NCI-H748 treated with DMSO at 0.1 percent for 48 hours (cell line): ENCODE measurements at regions not wholly inside any gene's neighbourhood (a gene's known extent, or its start where the extent isn't known, plus 50 kb on each side); places are given as distances from the start of the nearest gene placed in this dataset.
A peak's percentile ranks its signal among the peaks of the same experiment; 100 is the strongest.
"Not testable (repeated sequence)": the region's sequence is repeated elsewhere in the genome, so short reads cannot be mapped to it uniquely, and the experiment has no call there.

Source experiments
- DNase-seq: peaks from one replicate; lab custom pipeline; 2025; lab: John Stamatoyannopoulos, UW

DNA sequence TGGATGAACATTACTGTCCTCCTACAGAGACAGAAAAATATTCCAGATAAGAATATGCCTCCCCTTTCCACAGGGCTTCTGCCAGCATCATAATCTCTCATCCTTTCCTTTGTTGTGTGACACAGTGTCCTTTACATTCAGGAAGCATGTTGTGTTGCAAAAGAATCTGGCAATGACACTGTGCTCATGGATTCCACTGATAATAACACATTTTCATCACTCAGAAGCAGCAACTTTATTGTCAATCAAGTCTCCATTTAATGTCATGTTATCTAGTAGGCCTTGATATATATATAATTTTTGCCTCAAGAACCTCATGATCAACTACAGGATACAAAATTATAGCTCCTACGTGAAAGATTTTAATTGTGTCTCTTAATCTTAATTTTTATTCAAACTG lies 833.9 kb downstream of the FSTL5 start:
- DNase-seq = no peak

GRCh38 chr4:161321706-161322105 lies 842.1 kb downstream of the FSTL5 start:
- no peak for DNase-seq

DNA sequence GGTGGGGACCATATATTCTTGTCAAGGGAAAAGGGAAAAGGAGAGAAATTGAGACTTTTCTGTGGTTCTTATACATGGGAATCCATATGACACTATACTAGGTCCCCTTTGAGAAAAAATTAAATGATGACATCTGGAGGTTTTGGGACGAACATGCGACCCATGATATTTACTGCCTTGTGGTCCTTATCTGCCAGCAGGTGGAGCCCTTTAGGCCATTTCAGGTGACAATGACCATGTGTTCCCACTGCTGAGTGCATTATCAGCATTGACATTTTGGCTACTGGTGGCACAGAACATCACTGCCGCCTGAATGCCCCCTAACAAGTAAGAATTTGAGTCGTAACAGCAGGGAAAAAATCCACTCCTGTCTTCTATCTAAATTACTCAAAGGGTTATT lies 843.4 kb downstream of the FSTL5 start:
- DNase-seq = peak; percentile 3

GRCh38 chr4:161317000-161317399 lies 846.8 kb downstream of the FSTL5 start:
- no peak for DNase-seq

GRCh38 chr4:161314371-161314770 lies 849.4 kb downstream of the FSTL5 start:
- DNase-seq = no peak

DNA sequence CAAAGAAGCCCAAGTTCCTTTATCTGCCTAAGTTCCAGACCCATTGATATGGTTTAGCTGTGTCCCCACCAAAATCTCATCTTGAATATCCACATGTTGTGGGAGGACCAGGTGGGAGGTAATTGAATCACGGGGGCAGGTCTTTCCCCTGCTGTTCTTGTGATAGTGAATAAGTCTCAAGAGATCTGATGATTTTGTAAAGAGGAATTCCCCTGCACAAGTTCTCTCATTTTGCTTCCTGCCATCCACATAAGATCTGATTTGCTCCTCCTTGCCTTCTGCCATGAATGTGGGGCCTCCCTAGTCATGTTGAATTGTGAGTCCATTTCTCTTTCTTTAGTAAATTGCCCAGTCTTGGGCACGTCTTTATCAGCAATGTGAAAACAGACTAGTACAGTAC lies 860.2 kb downstream of the FSTL5 start:
- DNase-seq = no peak

DNA sequence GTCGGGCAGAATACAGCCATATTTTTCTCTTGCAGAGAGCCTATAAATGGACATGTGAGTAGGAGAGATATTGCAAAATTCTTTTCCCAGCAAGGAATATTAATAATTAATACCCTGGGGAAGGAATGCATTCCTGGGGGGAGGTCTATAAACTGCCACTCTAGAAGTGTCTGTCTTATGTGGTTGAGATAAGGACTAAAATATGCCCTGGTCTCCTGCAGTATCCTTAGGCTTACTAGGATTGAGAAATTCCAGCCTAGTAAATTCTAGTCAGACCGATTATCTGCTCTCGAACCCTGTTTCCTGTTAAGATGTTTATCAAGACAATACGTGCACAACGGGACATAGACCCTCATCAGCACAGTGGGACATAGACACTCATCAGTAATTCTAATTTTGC lies 872.6 kb downstream of the FSTL5 start:
- no peak for DNase-seq

DNA sequence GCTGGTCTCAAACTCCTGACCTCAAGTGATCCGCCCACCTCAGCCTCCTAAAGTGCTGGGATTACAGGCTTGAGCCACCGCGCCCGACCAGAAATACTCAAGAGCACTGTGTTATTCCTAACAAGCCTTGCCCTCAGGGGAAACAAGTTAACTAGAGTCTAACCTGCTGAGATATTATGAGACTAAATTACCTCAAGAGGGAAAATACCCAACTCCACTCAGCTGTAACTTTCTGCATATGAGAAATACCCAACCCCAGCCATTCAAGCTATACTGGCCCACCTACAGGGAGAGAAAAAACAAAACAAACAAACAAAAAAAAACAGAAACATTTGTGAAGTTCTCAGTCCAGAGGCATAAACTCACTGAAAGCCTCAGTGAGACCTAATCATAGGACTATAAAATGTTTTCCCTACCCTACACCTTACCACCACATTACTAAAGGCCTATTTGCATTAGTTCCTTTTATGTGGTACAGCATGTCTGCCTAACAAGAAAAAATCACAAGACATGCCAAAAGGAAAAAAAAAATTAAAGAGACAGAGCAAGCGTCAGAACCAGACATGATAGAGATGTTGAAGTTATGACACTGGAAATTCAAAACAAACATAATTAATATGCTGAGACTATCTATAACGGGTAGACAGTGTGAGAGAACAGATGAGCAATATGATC lies 876.0 kb downstream of the FSTL5 start:
- DNase-seq = no peak

DNA sequence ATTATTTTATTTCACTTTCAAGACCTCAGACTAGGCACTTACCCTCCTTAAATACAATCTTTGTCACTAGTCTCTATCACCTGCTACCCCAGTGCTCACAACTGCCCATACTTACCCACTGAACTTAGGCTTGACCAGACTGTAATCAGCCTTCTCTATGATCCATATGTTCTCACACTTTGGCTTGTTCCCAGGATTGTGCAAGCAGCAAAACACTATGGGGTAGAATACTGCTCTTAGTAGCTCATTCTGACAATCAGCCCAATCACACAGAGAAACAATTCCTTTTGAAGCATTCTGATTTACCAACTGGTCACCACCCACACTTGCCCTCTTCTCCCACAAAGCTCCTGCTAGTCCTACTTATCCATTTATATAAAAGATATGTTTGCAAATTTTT lies 878.3 kb downstream of the FSTL5 start:
- DNase-seq = no peak

DNA sequence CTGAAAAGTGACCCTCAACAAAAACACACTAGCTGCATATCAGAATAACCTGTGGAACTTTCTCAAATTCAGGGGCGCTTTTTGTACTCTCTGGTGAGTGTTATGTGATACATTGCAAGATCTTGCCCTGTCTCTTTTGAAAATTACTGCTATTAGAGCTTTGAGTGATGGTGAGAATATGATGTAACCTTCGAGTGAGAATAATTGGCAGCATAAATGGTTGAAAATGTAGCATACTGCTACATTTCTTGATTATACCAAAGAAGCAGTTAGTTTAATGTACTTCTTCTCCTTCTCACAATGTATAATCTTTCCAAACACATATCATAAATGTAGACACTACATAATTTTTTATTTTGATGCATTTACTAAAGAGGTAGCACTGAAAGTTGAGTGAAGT lies 882.9 kb downstream of the FSTL5 start:
- no peak for DNase-seq

- no peak for DNase-seq
These were observed 884.7 kb downstream of the FSTL5 start for GRCh38 chr4:161279095-161279494.

GRCh38 chr4:161277150-161277787 lies 886.5 kb downstream of the FSTL5 start:
- DNase-seq = not testable (repeated sequence)

- DNase-seq = no peak
These were observed 890.2 kb downstream of the FSTL5 start for GRCh38 chr4:161273607-161274006.

DNA sequence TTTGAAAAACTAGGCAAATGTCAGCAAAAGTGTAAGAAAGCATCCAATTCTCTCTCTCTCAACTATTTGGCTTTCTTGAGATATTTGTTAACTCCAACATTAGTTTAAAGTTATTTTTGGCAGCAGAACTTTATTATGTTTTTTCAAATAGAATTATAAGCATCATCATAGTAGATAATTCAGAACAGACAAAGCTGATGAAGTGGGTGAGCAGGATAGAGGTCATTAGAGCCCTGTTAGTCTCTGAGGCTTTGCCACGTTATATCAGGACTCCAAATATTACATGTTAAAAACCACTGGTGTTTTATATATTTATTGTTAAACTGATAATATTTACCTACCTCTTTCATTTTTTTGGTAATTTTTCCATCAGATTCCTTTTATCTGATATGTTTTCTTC lies 903.0 kb downstream of the FSTL5 start:
- no peak for DNase-seq

GRCh38 chr4:161256716-161257115 lies 907.1 kb downstream of the FSTL5 start:
- DNase-seq = no peak

DNA sequence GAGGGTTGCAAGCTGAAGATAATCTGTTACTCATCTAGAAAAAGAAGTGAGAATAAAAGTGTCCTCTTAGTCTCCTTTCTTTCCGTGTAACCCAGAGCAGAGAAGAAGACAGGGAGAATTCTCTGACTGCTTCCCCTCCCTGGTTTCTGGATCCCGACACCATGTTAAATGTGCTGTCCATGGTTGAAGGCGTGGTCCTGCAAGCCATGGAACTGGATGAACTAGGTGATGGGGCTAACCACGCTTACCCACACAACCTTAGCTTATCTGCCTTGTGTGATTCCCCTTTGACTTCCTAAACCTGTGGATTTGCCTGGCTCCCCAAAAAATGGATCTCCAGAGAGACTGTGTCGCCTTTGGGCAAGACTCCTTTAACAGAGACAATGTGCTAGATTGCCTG lies 907.6 kb downstream of the FSTL5 start:
- no peak for DNase-seq

- DNase-seq = no peak
These were observed 909.4 kb downstream of the FSTL5 start for GRCh38 chr4:161254375-161254774.

- peak; percentile 11 for DNase-seq
These were observed 911.2 kb downstream of the FSTL5 start for GRCh38 chr4:161252520-161253141.

GRCh38 chr4:161249779-161250440 lies 913.9 kb downstream of the FSTL5 start:
- no peak for DNase-seq

- DNase-seq = no peak
These were observed 914.9 kb downstream of the FSTL5 start for GRCh38 chr4:161248880-161249279.

DNA sequence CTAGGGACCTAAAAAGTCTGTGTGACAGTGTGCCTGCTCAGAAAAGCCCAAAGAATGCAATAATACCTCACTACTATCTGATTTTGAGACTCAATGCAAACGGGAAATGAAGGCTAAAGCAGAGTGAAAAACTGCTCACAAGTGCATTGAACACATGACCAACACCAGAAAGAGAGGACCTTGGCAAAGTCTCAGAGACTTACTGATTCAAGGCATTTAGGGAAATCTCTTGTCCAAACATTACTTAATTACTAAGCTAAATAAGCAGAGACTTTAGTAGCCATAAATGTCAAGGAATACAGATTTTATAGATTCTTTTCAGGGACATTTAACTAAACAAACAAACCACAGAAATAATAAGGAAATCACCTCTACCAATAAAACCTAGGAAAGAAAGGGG lies 916.0 kb downstream of the FSTL5 start:
- no peak for DNase-seq

GRCh38 chr4:161238033-161238432 lies 925.8 kb downstream of the FSTL5 start:
- no peak for DNase-seq

GRCh38 chr4:161237495-161237894 lies 926.3 kb downstream of the FSTL5 start:
- DNase-seq = no peak
